ENCODE measurements at regions not wholly inside any gene's neighbourhood (a gene's known extent, or its start where the extent isn't known, plus 50 kb on each side); places are given as distances from the start of the nearest gene placed in this dataset.

GRCh38 chr5:18068826-18069225 is 434.6 kb downstream of the TAF11L14 start:
- TF ChIP-seq, protein P1, sequence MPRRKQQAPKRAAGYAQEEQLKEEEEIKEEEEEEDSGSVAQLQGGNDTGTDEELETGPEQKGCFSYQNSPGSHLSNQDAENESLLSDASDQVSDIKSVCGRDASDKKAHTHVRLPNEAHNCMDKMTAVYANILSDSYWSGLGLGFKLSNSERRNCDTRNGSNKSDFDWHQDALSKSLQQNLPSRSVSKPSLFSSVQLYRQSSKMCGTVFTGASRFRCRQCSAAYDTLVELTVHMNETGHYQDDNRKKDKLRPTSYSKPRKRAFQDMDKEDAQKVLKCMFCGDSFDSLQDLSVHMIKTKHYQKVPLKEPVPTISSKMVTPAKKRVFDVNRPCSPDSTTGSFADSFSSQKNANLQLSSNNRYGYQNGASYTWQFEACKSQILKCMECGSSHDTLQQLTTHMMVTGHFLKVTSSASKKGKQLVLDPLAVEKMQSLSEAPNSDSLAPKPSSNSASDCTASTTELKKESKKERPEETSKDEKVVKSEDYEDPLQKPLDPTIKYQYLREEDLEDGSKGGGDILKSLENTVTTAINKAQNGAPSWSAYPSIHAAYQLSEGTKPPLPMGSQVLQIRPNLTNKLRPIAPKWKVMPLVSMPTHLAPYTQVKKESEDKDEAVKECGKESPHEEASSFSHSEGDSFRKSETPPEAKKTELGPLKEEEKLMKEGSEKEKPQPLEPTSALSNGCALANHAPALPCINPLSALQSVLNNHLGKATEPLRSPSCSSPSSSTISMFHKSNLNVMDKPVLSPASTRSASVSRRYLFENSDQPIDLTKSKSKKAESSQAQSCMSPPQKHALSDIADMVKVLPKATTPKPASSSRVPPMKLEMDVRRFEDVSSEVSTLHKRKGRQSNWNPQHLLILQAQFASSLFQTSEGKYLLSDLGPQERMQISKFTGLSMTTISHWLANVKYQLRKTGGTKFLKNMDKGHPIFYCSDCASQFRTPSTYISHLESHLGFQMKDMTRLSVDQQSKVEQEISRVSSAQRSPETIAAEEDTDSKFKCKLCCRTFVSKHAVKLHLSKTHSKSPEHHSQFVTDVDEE (CRISPR knock-in tag; IDR thresholded peaks at IDR 0.05) = no peak
- TF ChIP-seq OSR1 (CRISPR knock-in tag; IDR thresholded peaks at IDR 0.05) = no peak
- TF ChIP-seq ZNF565 (CRISPR knock-in tag; conservative IDR thresholded peaks at IDR 0.05; ENCODE audit: low read depth) = no peak
- TF ChIP-seq, protein P2, sequence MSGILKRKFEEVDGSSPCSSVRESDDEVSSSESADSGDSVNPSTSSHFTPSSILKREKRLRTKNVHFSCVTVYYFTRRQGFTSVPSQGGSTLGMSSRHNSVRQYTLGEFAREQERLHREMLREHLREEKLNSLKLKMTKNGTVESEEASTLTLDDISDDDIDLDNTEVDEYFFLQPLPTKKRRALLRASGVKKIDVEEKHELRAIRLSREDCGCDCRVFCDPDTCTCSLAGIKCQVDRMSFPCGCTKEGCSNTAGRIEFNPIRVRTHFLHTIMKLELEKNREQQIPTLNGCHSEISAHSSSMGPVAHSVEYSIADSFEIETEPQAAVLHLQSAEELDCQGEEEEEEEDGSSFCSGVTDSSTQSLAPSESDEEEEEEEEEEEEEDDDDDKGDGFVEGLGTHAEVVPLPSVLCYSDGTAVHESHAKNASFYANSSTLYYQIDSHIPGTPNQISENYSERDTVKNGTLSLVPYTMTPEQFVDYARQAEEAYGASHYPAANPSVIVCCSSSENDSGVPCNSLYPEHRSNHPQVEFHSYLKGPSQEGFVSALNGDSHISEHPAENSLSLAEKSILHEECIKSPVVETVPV (CRISPR knock-in tag; IDR thresholded peaks at IDR 0.05) = no peak
- TF ChIP-seq RARB (CRISPR knock-in tag; IDR thresholded peaks at IDR 0.05) = no peak
- no peak for TF ChIP-seq PPARA (CRISPR knock-in tag; IDR thresholded peaks at IDR 0.05; ENCODE audit: borderline replicate concordance)
- no peak for TF ChIP-seq BACH2 (CRISPR knock-in tag; IDR thresholded peaks at IDR 0.05; ENCODE audit: borderline replicate concordance)
- no peak for TF ChIP-seq SNAI2 (CRISPR knock-in tag; IDR thresholded peaks at IDR 0.05)
- TF ChIP-seq ISL1 (CRISPR knock-in tag; IDR thresholded peaks at IDR 0.05) = no peak
- no peak for TF ChIP-seq ZC3H10 (CRISPR knock-in tag; IDR thresholded peaks at IDR 0.05)
- no peak for TF ChIP-seq ZNF8 (CRISPR knock-in tag; IDR thresholded peaks at IDR 0.05)
- no peak for TF ChIP-seq CSDC2 (CRISPR knock-in tag; IDR thresholded peaks at IDR 0.05)
- no peak for TF ChIP-seq TCF4 (CRISPR knock-in tag; IDR thresholded peaks at IDR 0.05; ENCODE audit: borderline replicate concordance)
- no peak for TF ChIP-seq ZFP30 (CRISPR knock-in tag; IDR thresholded peaks at IDR 0.05)
